HFF-Myc (cell line): ENCODE measurements at regions not wholly inside any gene's neighbourhood (a gene's known extent, or its start where the extent isn't known, plus 50 kb on each side); places are given as distances from the start of the nearest gene placed in this dataset.

ENCODE experiments used
- DNase-seq: peaks from one replicate; pipeline ENCODE4 v3.0.0-alpha.2; 2011; ENCODE audit warnings: low read depth; ENCODE audit errors: extremely low read depth
- H3K4me3 ChIP-seq: replicated peaks from 2 replicates; pipeline ENCODE4 v1.5.1; 2011; ENCODE audit warnings: low read depth, mild to moderate bottlenecking, control low read depth, low read length
- TF ChIP-seq, protein P1 (sequence below): IDR thresholded peaks from 2 replicates; pipeline ENCODE4 v1.5.1; 2012; ENCODE audit warnings: mild to moderate bottlenecking, low read depth, low read length, control low read depth; ENCODE audit errors: missing control alignments

DNA sequence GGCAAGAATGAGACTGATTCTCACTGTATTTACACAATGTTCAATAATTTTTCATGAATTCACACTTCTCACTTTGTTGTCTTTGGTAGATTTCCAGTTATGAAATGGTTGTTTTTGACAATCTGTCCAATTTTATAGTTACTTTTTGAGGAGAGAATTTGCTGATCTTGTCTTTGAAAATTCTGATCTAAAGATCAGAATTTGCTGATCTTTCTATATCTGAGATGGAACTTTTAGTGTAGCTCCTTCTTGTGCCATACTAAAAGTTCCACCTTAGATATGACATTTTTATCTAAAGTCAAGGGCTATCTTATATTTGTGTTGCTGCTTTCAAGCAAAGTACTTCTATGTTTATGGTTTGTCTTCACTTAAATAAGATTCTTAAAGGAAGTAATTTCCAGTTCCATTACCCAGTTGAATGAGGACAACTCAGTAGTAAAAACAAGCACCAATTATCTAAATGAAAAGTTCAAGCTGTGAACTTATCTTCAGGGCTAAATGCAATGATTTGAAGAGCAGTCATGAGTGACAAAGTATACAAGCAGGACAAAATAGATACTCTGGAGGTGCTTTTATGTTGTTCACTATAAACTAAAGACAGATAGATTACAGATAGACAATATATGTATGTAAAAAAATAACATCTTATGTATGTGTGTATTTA, 76.4 kb upstream of the FOXG1 start:
- H3K4me3 ChIP-seq, result no peak overlapping the region
- no peak for DNase-seq
- TF ChIP-seq, protein P1, sequence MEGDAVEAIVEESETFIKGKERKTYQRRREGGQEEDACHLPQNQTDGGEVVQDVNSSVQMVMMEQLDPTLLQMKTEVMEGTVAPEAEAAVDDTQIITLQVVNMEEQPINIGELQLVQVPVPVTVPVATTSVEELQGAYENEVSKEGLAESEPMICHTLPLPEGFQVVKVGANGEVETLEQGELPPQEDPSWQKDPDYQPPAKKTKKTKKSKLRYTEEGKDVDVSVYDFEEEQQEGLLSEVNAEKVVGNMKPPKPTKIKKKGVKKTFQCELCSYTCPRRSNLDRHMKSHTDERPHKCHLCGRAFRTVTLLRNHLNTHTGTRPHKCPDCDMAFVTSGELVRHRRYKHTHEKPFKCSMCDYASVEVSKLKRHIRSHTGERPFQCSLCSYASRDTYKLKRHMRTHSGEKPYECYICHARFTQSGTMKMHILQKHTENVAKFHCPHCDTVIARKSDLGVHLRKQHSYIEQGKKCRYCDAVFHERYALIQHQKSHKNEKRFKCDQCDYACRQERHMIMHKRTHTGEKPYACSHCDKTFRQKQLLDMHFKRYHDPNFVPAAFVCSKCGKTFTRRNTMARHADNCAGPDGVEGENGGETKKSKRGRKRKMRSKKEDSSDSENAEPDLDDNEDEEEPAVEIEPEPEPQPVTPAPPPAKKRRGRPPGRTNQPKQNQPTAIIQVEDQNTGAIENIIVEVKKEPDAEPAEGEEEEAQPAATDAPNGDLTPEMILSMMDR, result no peak

DNA sequence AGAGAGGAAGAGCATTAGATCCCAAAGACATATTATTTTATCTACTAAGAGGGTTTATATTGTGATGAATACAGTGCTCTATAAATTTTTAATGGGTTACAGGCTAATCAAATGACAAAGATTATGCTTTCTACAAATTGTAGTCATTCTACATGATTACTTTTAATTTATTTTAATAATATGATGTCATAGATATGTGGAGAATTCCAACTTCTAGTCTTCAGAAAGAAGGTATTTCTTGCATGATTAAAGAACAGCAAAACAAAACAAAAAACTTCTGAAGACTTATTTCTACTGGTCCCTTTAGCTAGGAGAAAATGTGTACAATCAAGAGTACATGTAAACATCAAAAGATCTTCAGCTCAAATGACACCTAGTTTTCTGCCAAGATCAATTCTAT, 71.5 kb upstream of the FOXG1 start:
- DNase-seq, result no peak
- H3K4me3 ChIP-seq, result no peak overlapping the region
- TF ChIP-seq, protein P1, result no peak

DNA sequence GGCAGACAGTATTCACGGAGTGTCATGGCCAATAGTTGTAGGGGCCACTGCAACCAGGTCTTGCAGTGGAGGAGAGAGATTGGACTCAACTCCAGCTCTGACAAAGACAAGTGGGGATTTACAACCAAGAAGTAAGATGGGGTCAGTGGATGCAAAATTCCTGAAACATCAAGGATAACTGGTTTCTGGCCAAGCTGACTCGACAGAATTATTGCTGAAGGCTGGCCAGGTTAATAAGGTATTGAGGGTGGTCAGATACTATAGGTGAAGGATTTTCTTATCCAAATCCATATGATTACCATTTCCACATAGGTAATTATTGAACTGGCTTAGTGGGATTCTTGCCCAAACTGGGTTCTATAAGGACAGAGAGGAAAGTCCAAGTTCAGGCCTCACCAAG, 64.9 kb upstream of the FOXG1 start:
- DNase-seq, result no peak
- no peak overlapping the region for H3K4me3 ChIP-seq
- TF ChIP-seq, protein P1, result no peak

DNA sequence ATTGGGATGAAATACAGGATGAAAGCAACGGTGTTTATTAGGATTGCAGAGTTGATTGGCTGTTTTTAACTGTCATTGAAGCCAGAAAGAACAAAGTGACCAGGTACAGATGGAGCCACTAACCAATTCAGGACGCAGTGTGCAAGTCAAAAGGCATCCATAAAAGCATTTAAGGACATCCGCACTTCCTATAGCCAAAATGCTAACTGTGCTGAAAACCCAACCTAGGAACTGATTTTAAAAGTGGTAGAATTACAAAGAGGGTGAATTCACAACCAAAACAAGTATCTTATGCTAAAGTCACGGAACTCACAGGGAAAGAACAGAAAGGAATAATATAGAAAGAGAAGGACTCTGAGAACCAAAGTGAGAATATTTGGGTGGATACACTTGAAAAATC, 63.1 kb upstream of the FOXG1 start:
- TF ChIP-seq, protein P1, result no peak

DNA sequence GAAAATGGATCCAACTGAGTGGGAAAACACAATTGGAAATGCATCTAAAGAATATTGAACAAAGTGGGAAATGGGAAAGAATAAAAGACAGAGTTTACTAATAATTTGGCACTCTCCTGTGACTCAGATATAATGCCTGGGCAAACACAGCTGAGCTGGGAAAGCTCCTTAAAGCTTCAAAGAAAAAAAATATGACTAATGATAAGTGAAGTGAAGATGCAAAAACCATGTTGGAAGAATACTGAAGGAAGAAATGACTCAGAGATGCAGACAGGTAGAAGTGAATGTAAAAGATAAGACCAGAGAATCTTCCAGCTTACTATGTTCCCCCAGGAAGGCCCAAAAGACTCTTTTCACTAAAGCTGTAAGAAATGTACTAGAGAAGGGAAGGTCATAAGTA, 62.4 kb upstream of the FOXG1 start:
- no peak overlapping the region for H3K4me3 ChIP-seq
- TF ChIP-seq, protein P1, result no peak
- DNase-seq, result no peak

More for the DNA sequence above, 63.1 kb upstream of the FOXG1 start:
- no peak for DNase-seq
- H3K4me3 ChIP-seq, result no peak overlapping the region

DNA sequence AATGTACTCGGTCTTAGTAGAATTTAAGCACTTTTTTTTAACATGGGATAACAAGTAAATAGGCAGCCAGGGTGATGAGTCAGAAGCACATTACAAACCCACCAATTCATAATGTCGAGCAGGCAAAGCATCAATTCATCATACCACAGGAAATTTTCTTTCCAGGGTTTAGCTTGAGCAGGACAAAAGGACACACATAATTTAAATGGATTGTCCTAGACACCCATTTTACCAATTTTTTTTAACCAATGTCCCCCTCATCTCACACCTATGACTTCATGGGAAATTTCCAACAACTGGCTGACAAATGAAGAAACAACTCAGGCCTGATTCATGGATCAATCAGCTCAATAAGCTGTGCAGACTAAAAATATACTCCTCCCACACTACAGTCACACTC, 58.8 kb upstream of the FOXG1 start:
- DNase-seq, result no peak
- TF ChIP-seq, protein P1, result no peak
- no peak overlapping the region for H3K4me3 ChIP-seq
